Neuron (in vitro differentiated cells): ENCODE measurements at regions not wholly inside any gene's neighbourhood (a gene's known extent, or its start where the extent isn't known, plus 50 kb on each side); places are given as distances from the start of the nearest gene placed in this dataset.
"Not testable (repeated sequence)": the region's sequence is repeated elsewhere in the genome, so short reads cannot be mapped to it uniquely, and the experiment has no call there.

Experiments used
- H2AFZ ChIP-seq: one replicate; pipeline ENCODE4 v1.6.1; 2013; ENCODE audit warnings: low read depth, mild to moderate bottlenecking, inconsistent platforms, low read length, moderate library complexity
- H3K27me3 ChIP-seq: one replicate; pipeline ENCODE4 v1.6.1; 2013; ENCODE audit warnings: low read length; ENCODE audit not compliant: insufficient read depth
- H3K36me3 ChIP-seq: one replicate; pipeline ENCODE4 v1.6.1; 2013; ENCODE audit warnings: low read length; ENCODE audit not compliant: insufficient read depth
- H3K4me1 ChIP-seq: one replicate; pipeline ENCODE4 v1.6.1; 2013; ENCODE audit warnings: low read length; ENCODE audit not compliant: insufficient read depth
- H3K4me3 ChIP-seq: 2 replicates; pipeline ENCODE4 v1.5.1; 2013; ENCODE audit warnings: mild to moderate bottlenecking, low read length, moderate library complexity
- H3K9me3 ChIP-seq: one replicate; pipeline ENCODE4 v1.6.1; 2013; ENCODE audit warnings: low read length

- Histone ChIP-seq H3K4me3 (no peak overlapping the region), H3K27me3 (peaks cover 3% of the 10 kb centered on the region), H3K9me3 (no peaks in the 10 kb centered on the region), H3K4me1 (peaks cover 3% of the 10 kb centered on the region), H3K36me3 (no peaks in the 10 kb centered on the region), H2AFZ (no peak overlapping the region)
Observed at GRCh38 chr3:194189243-194189791, 53.4 kb downstream of the HES1 start.

- H3K4me1 ChIP-seq, H3K27me3 ChIP-seq, H3K36me3 ChIP-seq, H3K4me3 ChIP-seq, H3K9me3 ChIP-seq, H2AFZ ChIP-seq: not testable (repeated sequence)
Observed at GRCh38 chr3:194191850-194192249, 55.9 kb downstream of the HES1 start.

DNA sequence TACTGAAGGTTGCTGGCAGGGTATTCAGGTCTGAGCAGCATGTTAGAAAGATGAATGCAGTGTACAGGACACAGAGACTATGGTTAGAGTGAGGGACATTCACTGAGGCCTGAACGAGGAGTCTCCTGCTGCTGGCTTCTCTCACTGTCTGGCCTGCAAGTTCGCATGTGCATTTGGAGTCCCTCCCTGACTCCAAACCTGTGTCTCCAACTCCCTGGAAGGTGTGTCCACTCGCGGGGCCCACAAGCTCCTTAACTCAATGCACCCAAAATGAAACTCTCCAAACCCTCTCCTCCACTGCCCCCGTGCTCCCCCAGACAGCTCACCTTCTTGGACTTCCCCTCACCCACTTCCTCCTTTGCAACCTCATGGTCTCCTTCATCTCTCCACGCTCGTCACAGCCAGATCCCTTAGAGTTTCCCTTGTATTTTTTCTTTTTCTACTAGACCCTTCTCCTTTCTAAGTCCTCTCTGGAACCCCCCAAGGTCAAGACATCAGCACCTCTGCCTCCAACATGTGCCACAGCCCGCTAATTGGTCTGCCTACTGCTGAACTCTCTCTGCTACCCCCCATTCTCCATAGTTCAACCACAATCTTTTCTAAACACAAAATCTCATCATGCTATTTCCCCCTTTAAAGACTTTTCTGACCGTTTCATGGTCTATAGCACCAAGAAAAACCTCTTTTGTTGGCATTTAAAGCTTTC lies 58.3 kb downstream of the HES1 start:
- no peak overlapping the region for H2AFZ ChIP-seq
- H3K4me3 ChIP-seq, result no peak overlapping the region
- H3K9me3 ChIP-seq, result no peaks in the 10 kb centered on the region
- no peaks in the 10 kb centered on the region for H3K36me3 ChIP-seq
- peaks cover 8% of the 10 kb centered on the region for H3K27me3 ChIP-seq
- H3K4me1 ChIP-seq, result peaks cover 3% of the 10 kb centered on the region

- Histone ChIP-seq H3K9me3 (no peaks in the 10 kb centered on the region), H3K4me3 (no peak overlapping the region), H3K27me3 (peaks cover 8% of the 10 kb centered on the region), H3K4me1 (peaks cover 3% of the 10 kb centered on the region), H2AFZ (no peak overlapping the region), H3K36me3 (no peaks in the 10 kb centered on the region)
Observed at GRCh38 chr3:194194757-194195085, 58.8 kb downstream of the HES1 start.

GRCh38 chr3:194195611-194196010 lies 59.7 kb downstream of the HES1 start:
- Histone ChIP-seq H3K4me3 (no peak overlapping the region), H2AFZ (no peak overlapping the region), H3K27me3 (peaks cover 10% of the 10 kb centered on the region), H3K9me3 (no peaks in the 10 kb centered on the region), H3K4me1 (peaks cover 3% of the 10 kb centered on the region), H3K36me3 (no peaks in the 10 kb centered on the region)

- Histone ChIP-seq H3K27me3 (peaks cover 10% of the 10 kb centered on the region), H2AFZ (no peak overlapping the region), H3K9me3 (no peaks in the 10 kb centered on the region), H3K36me3 (no peaks in the 10 kb centered on the region), H3K4me3 (no peak overlapping the region), H3K4me1 (peaks cover 6% of the 10 kb centered on the region)
Observed at GRCh38 chr3:194196876-194197275, 60.9 kb downstream of the HES1 start.

DNA sequence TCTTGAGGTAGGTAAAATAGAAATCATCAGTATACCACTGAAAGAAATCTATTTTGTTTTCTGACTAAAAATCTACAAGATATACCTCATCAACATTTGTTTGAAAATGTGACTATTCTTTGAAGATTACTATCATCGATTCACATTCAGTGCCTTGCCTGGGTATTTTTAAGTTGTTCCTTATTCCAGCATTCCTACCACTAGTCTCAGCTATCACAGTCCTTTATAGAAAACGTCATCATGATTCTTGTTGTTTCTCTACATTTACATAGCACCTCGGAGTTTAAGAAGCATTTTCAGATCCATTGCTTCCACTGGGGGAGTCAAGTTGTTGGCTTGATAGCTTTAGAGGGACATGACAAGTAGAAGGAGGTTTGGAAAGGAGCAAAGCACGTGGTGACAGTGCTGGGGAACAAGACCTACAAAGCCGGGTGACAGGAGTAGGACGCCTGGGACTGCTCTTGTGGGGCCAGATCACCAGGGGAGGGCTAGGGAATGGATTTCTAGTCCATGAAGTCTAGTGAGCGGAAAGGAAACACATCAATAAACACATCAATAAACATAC lies 61.5 kb downstream of the HES1 start:
- Histone ChIP-seq H3K27me3 (peaks cover 8% of the 10 kb centered on the region), H3K4me1 (peaks cover 6% of the 10 kb centered on the region), H3K4me3 (no peak overlapping the region), H2AFZ (no peak overlapping the region), H3K9me3 (no peaks in the 10 kb centered on the region), H3K36me3 (no peaks in the 10 kb centered on the region)

GRCh38 chr3:194197981-194198695 lies 62.2 kb downstream of the HES1 start:
- H3K4me1 ChIP-seq, result peaks cover 6% of the 10 kb centered on the region
- H3K4me3 ChIP-seq, result no peak overlapping the region
- H3K36me3 ChIP-seq, result no peaks in the 10 kb centered on the region
- H2AFZ ChIP-seq, result no peak overlapping the region
- peaks cover 8% of the 10 kb centered on the region for H3K27me3 ChIP-seq
- H3K9me3 ChIP-seq, result no peaks in the 10 kb centered on the region

DNA sequence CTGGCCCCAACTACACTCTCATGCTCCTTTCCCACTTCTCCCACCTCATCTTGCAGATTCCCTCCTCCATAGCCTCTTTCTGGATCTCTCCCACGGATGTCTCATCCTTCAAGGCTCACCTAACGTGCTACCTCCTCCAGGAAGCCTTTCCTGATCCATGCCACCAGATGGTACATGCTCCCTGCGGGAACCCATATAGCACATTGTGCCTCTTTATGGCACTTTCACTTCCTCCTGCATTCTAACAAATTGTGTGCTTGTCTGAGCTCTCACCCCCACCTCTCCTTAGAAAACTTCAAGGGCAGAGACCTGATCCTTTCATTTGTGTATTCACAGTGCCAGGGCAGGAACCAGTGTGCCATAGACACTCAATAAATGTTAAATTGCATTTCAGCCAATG lies 63.0 kb downstream of the HES1 start:
- Histone ChIP-seq H3K9me3 (no peaks in the 10 kb centered on the region), H3K4me3 (no peak overlapping the region), H3K4me1 (peaks cover 6% of the 10 kb centered on the region), H2AFZ (no peak overlapping the region), H3K27me3 (peaks cover 8% of the 10 kb centered on the region), H3K36me3 (no peaks in the 10 kb centered on the region)

GRCh38 chr3:194200422-194201081 lies 64.6 kb downstream of the HES1 start:
- Histone ChIP-seq H3K4me3 (no peak overlapping the region), H2AFZ (no peak overlapping the region), H3K9me3 (no peaks in the 10 kb centered on the region), H3K4me1 (peaks cover 13% of the 10 kb centered on the region), H3K36me3 (no peaks in the 10 kb centered on the region), H3K27me3 (peaks cover 2% of the 10 kb centered on the region)

DNA sequence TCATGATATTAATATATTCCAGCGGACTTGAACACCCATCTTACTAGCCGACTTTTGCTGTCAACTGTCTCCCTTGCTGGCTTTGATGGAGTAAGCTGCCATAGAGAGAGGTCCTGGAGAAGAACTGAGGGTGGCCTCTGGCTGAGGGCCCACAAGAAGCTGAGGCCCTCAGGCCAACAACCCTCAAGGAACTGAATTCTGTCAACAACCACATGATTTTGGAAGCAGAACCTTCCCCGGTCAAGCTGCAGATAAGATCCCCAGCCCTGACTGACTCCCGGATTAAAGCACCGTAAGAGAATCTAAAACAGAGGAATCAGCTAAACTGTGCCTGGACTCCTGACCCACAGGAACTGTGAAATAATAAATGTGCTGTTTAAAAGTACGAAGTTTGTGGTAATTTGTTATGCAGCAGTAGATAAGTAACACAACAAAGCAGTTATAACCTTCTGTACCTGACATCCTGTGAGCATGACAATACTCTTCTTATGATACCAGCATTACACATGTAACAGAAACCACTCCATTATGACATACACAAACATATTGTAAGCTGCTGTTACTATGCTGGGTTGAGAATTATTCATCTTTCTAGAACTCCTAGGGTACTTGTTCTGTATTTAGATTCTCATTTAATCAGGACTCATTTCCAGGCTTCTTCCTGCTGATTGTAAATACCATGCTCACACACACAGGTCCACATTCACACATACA lies 66.2 kb downstream of the HES1 start:
- no peak overlapping the region for H3K4me3 ChIP-seq
- no peak overlapping the region for H2AFZ ChIP-seq
- H3K36me3 ChIP-seq, result no peaks in the 10 kb centered on the region
- no peaks in the 10 kb centered on the region for H3K9me3 ChIP-seq
- peaks cover 2% of the 10 kb centered on the region for H3K27me3 ChIP-seq
- H3K4me1 ChIP-seq, result peaks cover 22% of the 10 kb centered on the region

DNA sequence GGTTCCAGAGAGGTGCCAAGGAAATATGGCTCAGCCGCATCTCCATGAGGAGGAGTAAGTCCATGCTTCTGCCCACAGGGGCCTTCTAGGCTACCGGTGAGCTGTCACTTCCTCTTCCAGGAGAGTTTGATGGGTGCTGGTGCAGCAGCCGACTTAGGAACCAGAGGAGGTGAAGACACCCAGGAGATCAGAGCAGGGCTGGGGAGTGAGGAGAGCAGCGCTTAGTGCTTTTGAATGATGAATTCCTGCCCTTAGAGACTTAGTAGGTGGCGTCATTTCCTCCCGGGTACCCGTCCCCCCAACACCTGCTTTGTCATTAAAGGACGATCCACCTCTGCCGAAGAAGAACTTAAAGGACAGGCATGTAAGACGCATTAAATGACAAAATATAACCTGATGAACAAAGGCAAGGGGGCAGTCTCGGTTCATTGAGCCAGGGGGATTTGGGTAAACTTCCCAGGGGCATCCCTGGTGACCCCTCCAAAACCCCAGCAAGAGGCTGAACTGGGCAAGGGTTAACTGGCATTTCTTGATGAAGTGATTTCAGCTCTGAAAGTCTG lies 67.6 kb downstream of the HES1 start:
- Histone ChIP-seq H3K27me3 (peaks cover 2% of the 10 kb centered on the region), H3K9me3 (no peaks in the 10 kb centered on the region), H3K36me3 (no peaks in the 10 kb centered on the region), H3K4me1 (peaks cover 22% of the 10 kb centered on the region), H3K4me3 (no peak overlapping the region), H2AFZ (no peak overlapping the region)
